GM10248 (cell line): ENCODE measurements at regions not wholly inside any gene's neighbourhood (a gene's known extent, or its start where the extent isn't known, plus 50 kb on each side); places are given as distances from the start of the nearest gene placed in this dataset.
A peak's percentile ranks its signal among the peaks of the same experiment; 100 is the strongest.

Experiments
- CTCF ChIA-PET: fragments of 300-600 bp; sonication (Branson Sonifier 250); formaldehyde crosslinking; extraction: SDS; loops from one replicate; lab custom pipeline; 2021; ENCODE audit warnings: antibody characterized with exemption; lab: Yijun Ruan, JAX
- POLR2A ChIA-PET: fragments of 350-650 bp; sonication (Branson Sonifier 250); formaldehyde crosslinking; extraction: SDS; loops from one replicate; lab custom pipeline; 2020; ENCODE audit warnings: antibody characterized with exemption; lab: Yijun Ruan, JAX
- DNase-seq: peaks from one replicate; pipeline ENCODE4 v3.0.0; 2012; ENCODE audit errors: extremely low spot score
- CTCF ChIP-seq: IDR thresholded peaks from 2 replicates; pipeline ENCODE4 v1.5.1; 2012; ENCODE audit warnings: mild to moderate bottlenecking, low read depth; ENCODE audit errors: extremely low read depth, missing control alignments, control extremely low read depth

DNA sequence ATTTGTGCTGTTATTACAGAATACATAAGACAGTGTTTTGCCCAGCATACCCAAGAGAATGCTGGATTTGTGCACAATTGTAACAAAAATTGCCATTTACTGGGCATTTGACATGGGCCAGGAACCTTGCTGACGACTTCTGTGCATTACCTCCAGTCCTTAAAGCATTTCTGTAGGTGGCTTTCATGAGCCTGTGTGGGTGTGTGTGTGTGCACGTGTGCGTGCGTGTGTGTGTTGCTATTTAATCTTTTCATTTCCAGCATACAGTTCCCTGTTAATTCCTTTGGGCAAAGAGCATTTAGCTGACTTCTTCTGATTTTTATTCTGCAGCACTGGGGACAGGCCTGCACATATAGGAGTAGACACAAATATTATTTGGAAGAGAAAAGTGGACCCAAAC lies 134.4 kb downstream of the CYLD start:
- CTCF ChIA-PET, result interaction anchor here (1.1 kb wide), 1 partner anchor 47 kb away, joined by 3 read pairs; no protein-coding TSS in a partner anchor
- no peak for TF ChIP-seq CTCF
- no peak for DNase-seq
- POLR2A ChIA-PET, result no interaction called here

- POLR2A ChIA-PET, result no interaction called here
- no peak for DNase-seq
- TF ChIP-seq CTCF, result no peak
- CTCF ChIA-PET, result no interaction called here
Measured at GRCh38 chr16:50868577-50868976, 126.7 kb downstream of the CYLD start.

DNA sequence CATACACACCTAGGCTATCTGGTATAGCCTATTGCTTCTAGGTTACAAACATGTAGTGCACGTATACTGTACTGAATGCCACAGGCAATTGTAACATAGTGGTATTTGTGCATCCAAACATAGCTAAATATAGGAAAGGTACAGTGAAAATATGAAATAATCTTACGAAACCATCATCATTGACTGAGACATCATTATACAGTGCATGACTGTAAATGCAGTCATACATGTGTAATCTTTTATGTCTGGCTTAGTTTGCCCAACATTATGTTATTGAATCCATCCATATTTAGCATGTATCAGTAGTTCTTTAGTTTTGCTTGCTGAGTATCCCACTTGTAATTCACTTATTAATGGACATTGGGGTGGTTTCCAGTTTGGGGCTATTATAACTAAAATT lies 124.9 kb downstream of the CYLD start:
- CTCF ChIA-PET, result no interaction called here
- no peak for TF ChIP-seq CTCF
- DNase-seq, result no peak
- POLR2A ChIA-PET, result no interaction called here

- DNase-seq, result no peak
- ChIA-PET CTCF (interaction anchor here (1.8 kb wide), 1 partner anchor 10 kb away, joined by 6 read pairs; no protein-coding TSS in a partner anchor), POLR2A (no interaction called here)
- no peak for TF ChIP-seq CTCF
Measured at GRCh38 chr16:50864386-50864785, 122.5 kb downstream of the CYLD start.

- ChIA-PET CTCF (no interaction called here), POLR2A (no interaction called here)
- peak; percentile 5 for DNase-seq
- no peak for TF ChIP-seq CTCF
Measured at GRCh38 chr16:50863644-50864144, 121.8 kb downstream of the CYLD start.

GRCh38 chr16:50862818-50863643 lies 121.1 kb downstream of the CYLD start:
- no peak for TF ChIP-seq CTCF
- DNase-seq, result peak; percentile 6
- POLR2A ChIA-PET, result no interaction called here
- CTCF ChIA-PET, result no interaction called here
